GM12878 (cell line): ENCODE measurements at regions not wholly inside any gene's neighbourhood (a gene's known extent, or its start where the extent isn't known, plus 50 kb on each side); places are given as distances from the start of the nearest gene placed in this dataset.

Experiments used
- ATAC-seq: fragments of 200-7000 bp; cut with Tn5 transposase; 3 replicates; pipeline ENCODE4 v1.9.1; 2020; ENCODE audit warnings: mild to moderate bottlenecking, moderate library complexity
- BruUV-seq: library from RNA; stranded (reverse); fragments of 400-500 nt; replicated peaks from 2 replicates; lab custom pipeline; 2021; lab: Mats Ljungman, UMichigan
- CTCF ChIA-PET: fragments of 300-600 bp; sonication (Branson Sonifier 250); formaldehyde crosslinking; extraction: SDS; loops from one replicate; lab custom pipeline; 2021; ENCODE audit warnings: inconsistent platforms; lab: Yijun Ruan, JAX
- POLR2A ChIA-PET: fragments of 350-600 bp; formaldehyde crosslinking; extraction: SDS; loops from one replicate; lab custom pipeline; 2021; ENCODE audit warnings: inconsistent platforms; lab: Charles Lee
- RAD21 ChIA-PET: fragments of 300-600 bp; sonication (Branson Sonifier 250); formaldehyde crosslinking; loops from one replicate; lab custom pipeline; 2023; ENCODE audit warnings: antibody characterized with exemption; ENCODE audit not compliant: unreplicated experiment; lab: Charles Lee
- SMC1A ChIA-PET: fragments of 300-600 bp; sonication (Branson Sonifier 250); formaldehyde crosslinking; loops from one replicate; lab custom pipeline; 2023; ENCODE audit not compliant: unreplicated experiment, uncharacterized antibody; lab: Charles Lee
- DNase-seq: peaks from one replicate; pipeline ENCODE4 v3.0.0-alpha.2; 2011; ENCODE audit warnings: low read depth, low spot score
- FAIRE-seq: peaks from 3 replicates; lab custom pipeline; 2011; peaks lifted over from hg19 to GRCh38; lab: Jason Lieb, UNC
- H2AFZ ChIP-seq: 2 replicates; pipeline ENCODE4 v1.6.0; 2011; ENCODE audit warnings: low read depth, low read length, control low read depth; ENCODE audit not compliant: control insufficient read depth
- H3K27ac ChIP-seq: 2 replicates; pipeline ENCODE4 v1.5.1; 2011; ENCODE audit warnings: control low read depth; ENCODE audit not compliant: control insufficient read depth, insufficient read depth
- H3K27me3 ChIP-seq, 2 experiments: replicated peaks in 1 of 2; 2 replicates each; pipeline versions ENCODE4 v1.6.0 to v1.6.1; 2011; ENCODE audit warnings: low read length in 1 of 2; ENCODE audit not compliant: control insufficient read depth in 2 of 2, insufficient read depth in 2 of 2
- H3K36me3 ChIP-seq, 2 experiments: 2 replicates each; pipeline ENCODE4 v1.5.1; 2011; ENCODE audit warnings: low read length in 1 of 2; ENCODE audit not compliant: control insufficient read depth in 2 of 2, insufficient read depth in 2 of 2
- H3K4me1 ChIP-seq: 2 replicates; pipeline ENCODE4 v1.6.1; 2011; ENCODE audit warnings: mild to moderate bottlenecking, low read length, moderate library complexity, mixed read lengths; ENCODE audit not compliant: control insufficient read depth, insufficient read depth
- H3K4me2 ChIP-seq: 2 replicates; pipeline ENCODE4 v1.6.0; 2011; ENCODE audit warnings: control low read depth; ENCODE audit not compliant: control insufficient read depth, insufficient read depth
- H3K4me3 ChIP-seq: fragments of 200-600 bp; sonication (generic); 2 replicates; pipeline ENCODE4 v1.5.1; 2016
- H3K79me2 ChIP-seq: 2 replicates; pipeline ENCODE4 v1.6.0; 2011; ENCODE audit warnings: low read length; ENCODE audit not compliant: control insufficient read depth, insufficient read depth
- H3K9ac ChIP-seq: 2 replicates; pipeline ENCODE4 v1.8.0; 2011; ENCODE audit warnings: low read length, control low read depth, mixed read lengths; ENCODE audit not compliant: control insufficient read depth, insufficient read depth
- H3K9me3 ChIP-seq: replicated peaks from 3 replicates; pipeline ENCODE4 v1.5.1; 2011; ENCODE audit warnings: mild to moderate bottlenecking, low read length; ENCODE audit not compliant: control insufficient read depth, insufficient read depth
- H4K20me1 ChIP-seq: 2 replicates; pipeline ENCODE4 v1.6.0; 2011; ENCODE audit not compliant: control insufficient read depth, insufficient read depth
- EP300 ChIP-seq, 2 experiments: fragments of 150-350 bp in 1 of 2; IDR thresholded peaks; 2 replicates each; pipeline ENCODE4 v1.6.1; 2011 to 2012; ENCODE audit warnings: low read depth in 2 of 2, low read length in 2 of 2, borderline replicate concordance in 1 of 2, improper control_type of control experiment in 1 of 2, inconsistent platforms in 1 of 2; ENCODE audit not compliant: control insufficient read depth in 1 of 2
- JUND ChIP-seq: IDR thresholded peaks from 2 replicates; pipeline ENCODE4 v1.6.1; 2012; ENCODE audit warnings: low read depth, mild to moderate bottlenecking, low read length, improper control_type of control experiment, moderate library complexity
- KDM1A ChIP-seq: fragments of 200-600 bp; sonication (generic); IDR thresholded peaks from 2 replicates; pipeline ENCODE4 v1.6.1; 2016; ENCODE audit warnings: borderline replicate concordance
- MEF2B ChIP-seq: fragments of 450-650 bp; IDR thresholded peaks from 2 replicates; pipeline ENCODE4 v1.6.1; 2018; ENCODE audit warnings: mild to moderate bottlenecking, moderate library complexity; ENCODE audit not compliant: partially characterized antibody, poor library complexity, severe bottlenecking
- WGBS: methylation state at CpG from one replicate; pipeline ENCODE4 v1.1.6; 2016; ENCODE audit warnings: low lambda C conversion rate; ENCODE audit not compliant: insufficient replicate concordance, insufficient coverage; ENCODE audit errors: missing lambda C conversion rate; 5-methylcytosine and 5-hydroxymethylcytosine counted together
- in situ Hi-C: fragments of 300-500 bp; cut with MboI; formaldehyde crosslinking; loops from 9 replicates; pipeline ENCODE4 v1.14.3; 2018; ENCODE audit warnings: mixed read lengths
- intact Hi-C: fragments of 100-400 bp; cut with micrococcal nuclease; formaldehyde crosslinking; loops from one replicate; pipeline ENCODE4 v1.14.2; 2022; ENCODE audit not compliant: unreplicated experiment
- TF ChIP-seq, protein P1 (sequence below): IDR thresholded peaks from 2 replicates; pipeline ENCODE4 v1.6.1; 2012; ENCODE audit warnings: low read length, inconsistent platforms

DNA sequence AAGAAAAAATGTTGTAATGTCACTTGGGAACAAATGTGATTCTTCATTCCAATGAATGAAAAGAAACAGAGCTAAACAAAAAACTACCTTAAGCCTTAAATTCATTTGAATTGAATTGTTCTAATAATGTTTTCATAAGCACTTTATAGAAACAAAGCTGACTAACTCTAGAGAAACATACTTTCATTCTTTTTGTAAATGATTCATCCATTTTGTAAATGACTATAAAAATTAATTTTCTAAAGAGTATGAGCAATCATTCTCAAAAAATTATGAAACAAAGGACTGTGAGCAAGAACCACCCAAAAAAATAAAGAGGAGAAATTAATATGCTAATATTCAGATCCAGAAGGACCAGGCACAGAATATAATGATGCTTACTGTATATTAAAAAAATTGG is 986.5 kb upstream of the CHORDC1 start (continued):
- TF ChIP-seq, protein P1, sequence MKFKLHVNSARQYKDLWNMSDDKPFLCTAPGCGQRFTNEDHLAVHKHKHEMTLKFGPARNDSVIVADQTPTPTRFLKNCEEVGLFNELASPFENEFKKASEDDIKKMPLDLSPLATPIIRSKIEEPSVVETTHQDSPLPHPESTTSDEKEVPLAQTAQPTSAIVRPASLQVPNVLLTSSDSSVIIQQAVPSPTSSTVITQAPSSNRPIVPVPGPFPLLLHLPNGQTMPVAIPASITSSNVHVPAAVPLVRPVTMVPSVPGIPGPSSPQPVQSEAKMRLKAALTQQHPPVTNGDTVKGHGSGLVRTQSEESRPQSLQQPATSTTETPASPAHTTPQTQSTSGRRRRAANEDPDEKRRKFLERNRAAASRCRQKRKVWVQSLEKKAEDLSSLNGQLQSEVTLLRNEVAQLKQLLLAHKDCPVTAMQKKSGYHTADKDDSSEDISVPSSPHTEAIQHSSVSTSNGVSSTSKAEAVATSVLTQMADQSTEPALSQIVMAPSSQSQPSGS, result no peak
- TF ChIP-seq EP300 (IDR thresholded peaks at IDR 0.05; ENCODE audit: borderline replicate concordance in 1 of 2, control insufficient read depth in 1 of 2, low read depth in 2 of 2, low read length in 2 of 2) (no peak), JUND (no peak)

- FAIRE-seq, result no peak
- no peaks in the 10 kb centered on the region for H3K4me1 ChIP-seq
- ChIA-PET SMC1A (interaction anchor here (1.5 kb wide), 1 partner anchor 13 kb away, joined by 4 read pairs; no protein-coding TSS in a partner anchor), CTCF (interaction anchor here (0.6 to 1.3 kb wide), 2 partner anchors 13 to 1311 kb away, joined by 3 read pairs; no protein-coding TSS in a partner anchor), POLR2A (interaction anchor here (0.6 kb wide), 1 partner anchor 13 kb away, joined by 4 read pairs; no protein-coding TSS in a partner anchor), RAD21 (interaction anchor here (1.3 kb wide), 1 partner anchor 11 kb away, joined by 3 read pairs; no protein-coding TSS in a partner anchor)
- no peaks in the 10 kb centered on the region for H3K27me3 ChIP-seq
- no peak overlapping the region for H3K27ac ChIP-seq
- no peak overlapping the region for H3K4me2 ChIP-seq
- BruUV-seq, result no TSS peak
- no peak for DNase-seq
- ATAC-seq, result no peak
- no peaks in the 10 kb centered on the region for H3K79me2 ChIP-seq
- H4K20me1 ChIP-seq, result no peaks in the 10 kb centered on the region
- H3K9me3 ChIP-seq, result no peaks in the 10 kb centered on the region
- H3K4me3 ChIP-seq, result no peak overlapping the region
- in situ Hi-C loops, result no loop called here
- TF ChIP-seq MEF2B, result peak; percentile 40
- TF ChIP-seq KDM1A, result no peak
- no peak overlapping the region for H2AFZ ChIP-seq
- H3K36me3 ChIP-seq, result no peaks in the 10 kb centered on the region
- intact Hi-C loops, result no loop called here
- WGBS, result 8% methylated on average over 1 of the region's 1 CpG
- H3K9ac ChIP-seq, result no peak overlapping the region
Observed at GRCh38 chr11:91199866-91200265, 977.0 kb upstream of the CHORDC1 start.
